HEK293 (cell line): ENCODE measurements at regions not wholly inside any gene's neighbourhood (a gene's known extent, or its start where the extent isn't known, plus 50 kb on each side); places are given as distances from the start of the nearest gene placed in this dataset.

Experiments used
- CTCF ChIA-PET: fragments of 350-600 bp; formaldehyde crosslinking; extraction: SDS; loops from one replicate; lab custom pipeline; 2021; ENCODE audit warnings: antibody characterized with exemption; lab: Yijun Ruan, JAX
- POLR2A ChIA-PET: fragments of 300-600 bp; formaldehyde crosslinking; extraction: SDS; loops from one replicate; lab custom pipeline; 2020; ENCODE audit warnings: antibody characterized with exemption, inconsistent platforms; lab: Yijun Ruan, JAX
- H3K27ac ChIP-seq: fragments of 200-500 bp; sonication (Bioruptor generic); 2 replicates; pipeline ENCODE4 v1.5.1; 2014; ENCODE audit warnings: low read depth, low read length, control low read depth, inconsistent platforms; ENCODE audit errors: extremely low read depth
- H3K36me3 ChIP-seq, 2 experiments: fragments of 200-500 bp in 1 of 2; sonication (Bioruptor generic) in 1 of 2; 1 replicate in 1 of 2; 2 replicates in 1 of 2; pipeline ENCODE4 v1.5.1; 2014 to 2017; ENCODE audit warnings: inconsistent platforms in 2 of 2, low read length in 2 of 2; ENCODE audit not compliant: control insufficient read depth in 2 of 2, insufficient read depth in 1 of 2
- H3K4me1 ChIP-seq: fragments of 200-500 bp; sonication (Bioruptor generic); 2 replicates; pipeline ENCODE4 v1.5.1; 2014; ENCODE audit warnings: mild to moderate bottlenecking, low read length, inconsistent platforms; ENCODE audit not compliant: control insufficient read depth, insufficient read depth
- H3K4me3 ChIP-seq: 2 replicates; pipeline ENCODE4 v1.5.1; 2011; ENCODE audit warnings: low read depth, mild to moderate bottlenecking, control low read depth, low read length, moderate library complexity
- H3K9me3 ChIP-seq: fragments of 200-500 bp; sonication (Bioruptor generic); 2 replicates; pipeline ENCODE4 v1.5.1; 2014; ENCODE audit warnings: low read depth, low read length, inconsistent platforms; ENCODE audit not compliant: control insufficient read depth, insufficient read depth
- EGR2 ChIP-seq: fragments of 450-650 bp; formaldehyde crosslinking; IDR thresholded peaks from 2 replicates; pipeline ENCODE4 v1.5.1; 2016; ENCODE audit warnings: low read depth, missing biosample characterization, missing genetic modification characterization
- GLIS1 ChIP-seq: fragments of 450-650 bp; formaldehyde crosslinking; IDR thresholded peaks from 2 replicates; pipeline ENCODE4 v1.5.1; 2016; ENCODE audit warnings: missing biosample characterization, missing genetic modification characterization
- MEIS1 ChIP-seq: sonication (generic); formaldehyde crosslinking; IDR thresholded peaks from 2 replicates; pipeline ENCODE4 v1.8.1; 2022; ENCODE audit warnings: missing genetic modification reagents, mild to moderate bottlenecking, borderline replicate concordance
- REPIN1 ChIP-seq: fragments of 450-650 bp; formaldehyde crosslinking; IDR thresholded peaks from 2 replicates; pipeline ENCODE4 v1.5.1; 2017; ENCODE audit warnings: missing biosample characterization, missing genetic modification characterization, low read depth
- SCRT2 ChIP-seq: fragments of 450-650 bp; formaldehyde crosslinking; IDR thresholded peaks from 2 replicates; pipeline ENCODE4 v1.5.1; 2016; ENCODE audit warnings: missing biosample characterization, missing genetic modification characterization
- TRIM28 ChIP-seq: IDR thresholded peaks from 2 replicates; pipeline ENCODE4 v1.6.1; 2011; ENCODE audit warnings: low read length, control low read depth, borderline replicate concordance
- ZFHX2 ChIP-seq: fragments of 450-650 bp; formaldehyde crosslinking; conservative IDR thresholded peaks from 2 replicates; pipeline ENCODE4 v1.5.1; 2016; ENCODE audit warnings: missing biosample characterization, missing genetic modification characterization
- ZNF10 ChIP-seq: fragments of 450-650 bp; formaldehyde crosslinking; IDR thresholded peaks from 2 replicates; pipeline ENCODE4 v1.5.1; 2017; ENCODE audit warnings: missing biosample characterization, missing genetic modification characterization
- ZNF132 ChIP-seq: fragments of 450-650 bp; formaldehyde crosslinking; IDR thresholded peaks from 2 replicates; pipeline ENCODE4 v1.5.1; 2017; ENCODE audit warnings: missing biosample characterization, missing genetic modification characterization, borderline replicate concordance
- ZNF157 ChIP-seq: fragments of 450-650 bp; formaldehyde crosslinking; IDR thresholded peaks from 2 replicates; pipeline ENCODE4 v1.5.1; 2016; ENCODE audit warnings: missing biosample characterization, missing genetic modification characterization
- ZNF169 ChIP-seq: fragments of 450-650 bp; formaldehyde crosslinking; IDR thresholded peaks from 2 replicates; pipeline ENCODE4 v1.5.1; 2016; ENCODE audit warnings: missing biosample characterization, missing genetic modification characterization
- ZNF18 ChIP-seq: fragments of 450-650 bp; formaldehyde crosslinking; IDR thresholded peaks from 2 replicates; pipeline ENCODE4 v1.5.1; 2016; ENCODE audit warnings: missing biosample characterization, missing genetic modification characterization
- ZNF514 ChIP-seq: fragments of 450-650 bp; formaldehyde crosslinking; IDR thresholded peaks from 2 replicates; pipeline ENCODE4 v1.5.1; 2016; ENCODE audit warnings: missing biosample characterization, missing genetic modification characterization
- ZNF571 ChIP-seq: fragments of 450-650 bp; formaldehyde crosslinking; IDR thresholded peaks from 2 replicates; pipeline ENCODE4 v1.5.0; 2017; ENCODE audit warnings: missing biosample characterization, missing genetic modification characterization
- ZNF621 ChIP-seq: fragments of 450-650 bp; formaldehyde crosslinking; IDR thresholded peaks from 2 replicates; pipeline ENCODE4 v1.5.1; 2017; ENCODE audit warnings: missing biosample characterization, missing genetic modification characterization
- ZNF785 ChIP-seq: fragments of 450-650 bp; formaldehyde crosslinking; IDR thresholded peaks from 2 replicates; pipeline ENCODE4 v1.5.1; 2016; ENCODE audit warnings: missing biosample characterization, missing genetic modification characterization
- TF ChIP-seq, protein P1 (sequence below): fragments of 450-650 bp; formaldehyde crosslinking; IDR thresholded peaks from 2 replicates; pipeline ENCODE4 v1.5.1; 2017; ENCODE audit warnings: missing biosample characterization, missing genetic modification characterization
- TF ChIP-seq, protein P2 (sequence below): fragments of 450-650 bp; formaldehyde crosslinking; IDR thresholded peaks from 2 replicates; pipeline ENCODE4 v1.5.1; 2016; ENCODE audit warnings: missing biosample characterization, missing genetic modification characterization
- TF ChIP-seq, protein P3 (sequence below): fragments of 450-650 bp; formaldehyde crosslinking; IDR thresholded peaks from 2 replicates; pipeline ENCODE4 v1.5.1; 2017; ENCODE audit warnings: missing biosample characterization, missing genetic modification characterization
- TF ChIP-seq, protein P4 (sequence below): fragments of 450-650 bp; IDR thresholded peaks from 2 replicates; pipeline ENCODE4 v1.5.1; 2018; ENCODE audit warnings: missing biosample characterization, missing genetic modification characterization

DNA sequence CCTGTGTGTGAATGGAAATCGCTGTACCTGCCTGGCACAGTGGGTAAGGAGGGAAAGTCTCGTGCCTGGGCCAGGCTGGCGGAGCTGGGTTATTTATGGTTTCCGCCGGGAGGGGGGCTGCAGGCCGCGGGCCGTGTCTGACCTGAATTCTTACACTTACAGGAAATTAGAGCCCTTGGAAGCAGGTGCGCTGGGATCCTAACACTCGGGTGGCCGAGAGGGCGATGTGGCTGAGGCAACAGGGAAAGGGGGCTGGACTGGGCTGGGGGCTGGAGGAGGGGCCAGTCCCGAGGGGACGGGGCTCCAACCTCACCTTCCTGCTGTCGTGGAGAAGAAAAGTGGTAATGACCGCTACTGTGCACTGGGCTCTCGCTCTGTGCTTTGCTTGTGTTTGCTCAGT is 109.4 kb upstream of the WNT4 start (continued):
- TF ChIP-seq, protein P1, sequence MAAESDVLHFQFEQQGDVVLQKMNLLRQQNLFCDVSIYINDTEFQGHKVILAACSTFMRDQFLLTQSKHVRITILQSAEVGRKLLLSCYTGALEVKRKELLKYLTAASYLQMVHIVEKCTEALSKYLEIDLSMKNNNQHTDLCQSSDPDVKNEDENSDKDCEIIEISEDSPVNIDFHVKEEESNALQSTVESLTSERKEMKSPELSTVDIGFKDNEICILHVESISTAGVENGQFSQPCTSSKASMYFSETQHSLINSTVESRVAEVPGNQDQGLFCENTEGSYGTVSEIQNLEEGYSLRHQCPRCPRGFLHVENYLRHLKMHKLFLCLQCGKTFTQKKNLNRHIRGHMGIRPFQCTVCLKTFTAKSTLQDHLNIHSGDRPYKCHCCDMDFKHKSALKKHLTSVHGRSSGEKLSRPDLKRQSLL, result no peak
- no peak for TF ChIP-seq REPIN1 (tag by site-specific recombination)
- no peak for TF ChIP-seq ZNF785 (tag by site-specific recombination)
- TF ChIP-seq ZNF132, result no peak
- no peak for TF ChIP-seq MEIS1
- TF ChIP-seq, protein P2, sequence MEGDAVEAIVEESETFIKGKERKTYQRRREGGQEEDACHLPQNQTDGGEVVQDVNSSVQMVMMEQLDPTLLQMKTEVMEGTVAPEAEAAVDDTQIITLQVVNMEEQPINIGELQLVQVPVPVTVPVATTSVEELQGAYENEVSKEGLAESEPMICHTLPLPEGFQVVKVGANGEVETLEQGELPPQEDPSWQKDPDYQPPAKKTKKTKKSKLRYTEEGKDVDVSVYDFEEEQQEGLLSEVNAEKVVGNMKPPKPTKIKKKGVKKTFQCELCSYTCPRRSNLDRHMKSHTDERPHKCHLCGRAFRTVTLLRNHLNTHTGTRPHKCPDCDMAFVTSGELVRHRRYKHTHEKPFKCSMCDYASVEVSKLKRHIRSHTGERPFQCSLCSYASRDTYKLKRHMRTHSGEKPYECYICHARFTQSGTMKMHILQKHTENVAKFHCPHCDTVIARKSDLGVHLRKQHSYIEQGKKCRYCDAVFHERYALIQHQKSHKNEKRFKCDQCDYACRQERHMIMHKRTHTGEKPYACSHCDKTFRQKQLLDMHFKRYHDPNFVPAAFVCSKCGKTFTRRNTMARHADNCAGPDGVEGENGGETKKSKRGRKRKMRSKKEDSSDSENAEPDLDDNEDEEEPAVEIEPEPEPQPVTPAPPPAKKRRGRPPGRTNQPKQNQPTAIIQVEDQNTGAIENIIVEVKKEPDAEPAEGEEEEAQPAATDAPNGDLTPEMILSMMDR, result no peak
- TF ChIP-seq, protein P3, sequence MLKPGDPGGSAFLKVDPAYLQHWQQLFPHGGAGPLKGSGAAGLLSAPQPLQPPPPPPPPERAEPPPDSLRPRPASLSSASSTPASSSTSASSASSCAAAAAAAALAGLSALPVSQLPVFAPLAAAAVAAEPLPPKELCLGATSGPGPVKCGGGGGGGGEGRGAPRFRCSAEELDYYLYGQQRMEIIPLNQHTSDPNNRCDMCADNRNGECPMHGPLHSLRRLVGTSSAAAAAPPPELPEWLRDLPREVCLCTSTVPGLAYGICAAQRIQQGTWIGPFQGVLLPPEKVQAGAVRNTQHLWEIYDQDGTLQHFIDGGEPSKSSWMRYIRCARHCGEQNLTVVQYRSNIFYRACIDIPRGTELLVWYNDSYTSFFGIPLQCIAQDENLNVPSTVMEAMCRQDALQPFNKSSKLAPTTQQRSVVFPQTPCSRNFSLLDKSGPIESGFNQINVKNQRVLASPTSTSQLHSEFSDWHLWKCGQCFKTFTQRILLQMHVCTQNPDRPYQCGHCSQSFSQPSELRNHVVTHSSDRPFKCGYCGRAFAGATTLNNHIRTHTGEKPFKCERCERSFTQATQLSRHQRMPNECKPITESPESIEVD (tag by site-specific recombination), result no peak

DNA sequence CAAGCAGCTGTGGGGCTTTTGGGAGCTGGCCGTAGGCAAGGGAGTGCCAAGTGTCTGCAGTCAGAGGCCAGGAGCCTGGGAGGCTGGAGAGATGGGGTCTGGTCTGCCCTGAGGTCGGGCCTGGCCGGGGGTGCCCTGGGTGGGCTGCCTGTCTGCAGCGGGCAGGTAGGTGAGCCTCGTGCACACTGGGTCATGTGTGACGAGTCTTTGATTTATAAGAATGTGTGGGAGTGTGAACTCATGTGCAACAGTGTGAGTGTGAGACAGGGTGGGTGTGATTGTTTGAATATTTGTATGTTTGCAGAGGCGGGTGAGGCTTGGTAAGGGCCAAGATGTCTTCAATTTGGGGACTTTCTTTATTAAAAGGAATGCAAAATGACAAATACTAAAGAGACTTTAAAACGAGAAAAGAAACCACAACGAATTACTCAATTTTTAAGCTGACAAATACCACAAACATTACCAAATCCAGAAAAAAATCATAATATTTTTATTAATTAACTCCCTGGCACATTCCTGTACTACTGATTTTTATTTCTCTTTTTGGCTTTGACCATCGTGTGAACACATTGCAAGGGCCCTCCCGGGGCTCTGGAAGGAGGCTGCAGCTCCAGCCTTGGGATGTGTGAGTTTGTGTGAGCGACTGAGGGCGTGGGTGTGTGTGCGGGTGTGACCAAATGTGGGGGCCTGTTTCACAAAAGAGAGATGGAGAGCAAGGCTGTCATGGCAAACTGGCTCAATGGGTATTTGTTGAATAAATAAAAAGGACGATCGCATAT is 110.3 kb upstream of the WNT4 start:
- ChIA-PET POLR2A (no interaction called here), CTCF (no interaction called here)

More for the DNA sequence above, 110.3 kb upstream of the WNT4 start:
- H3K4me1 ChIP-seq, result no peaks in the 10 kb centered on the region
- H3K36me3 ChIP-seq, result no peaks in the 10 kb centered on the region
- H3K27ac ChIP-seq, result no peak overlapping the region
- H3K4me3 ChIP-seq, result no peak overlapping the region
- H3K9me3 ChIP-seq, result no peaks in the 10 kb centered on the region
- TF ChIP-seq REPIN1 (tag by site-specific recombination), result no peak
- TF ChIP-seq ZNF621 (tag by site-specific recombination), result no peak
- TF ChIP-seq, protein P3 (tag by site-specific recombination), result no peak
- TF ChIP-seq ZNF514 (tag by site-specific recombination), result no peak
- no peak for TF ChIP-seq TRIM28
- no peak for TF ChIP-seq GLIS1 (tag by site-specific recombination)
- TF ChIP-seq ZFHX2 (tag by site-specific recombination), result peak; percentile 98
- TF ChIP-seq ZNF10 (tag by site-specific recombination), result no peak
- TF ChIP-seq EGR2 (tag by site-specific recombination), result peak; percentile 96
- TF ChIP-seq ZNF169 (tag by site-specific recombination), result no peak
- TF ChIP-seq ZNF571, result no peak
- TF ChIP-seq, protein P4, sequence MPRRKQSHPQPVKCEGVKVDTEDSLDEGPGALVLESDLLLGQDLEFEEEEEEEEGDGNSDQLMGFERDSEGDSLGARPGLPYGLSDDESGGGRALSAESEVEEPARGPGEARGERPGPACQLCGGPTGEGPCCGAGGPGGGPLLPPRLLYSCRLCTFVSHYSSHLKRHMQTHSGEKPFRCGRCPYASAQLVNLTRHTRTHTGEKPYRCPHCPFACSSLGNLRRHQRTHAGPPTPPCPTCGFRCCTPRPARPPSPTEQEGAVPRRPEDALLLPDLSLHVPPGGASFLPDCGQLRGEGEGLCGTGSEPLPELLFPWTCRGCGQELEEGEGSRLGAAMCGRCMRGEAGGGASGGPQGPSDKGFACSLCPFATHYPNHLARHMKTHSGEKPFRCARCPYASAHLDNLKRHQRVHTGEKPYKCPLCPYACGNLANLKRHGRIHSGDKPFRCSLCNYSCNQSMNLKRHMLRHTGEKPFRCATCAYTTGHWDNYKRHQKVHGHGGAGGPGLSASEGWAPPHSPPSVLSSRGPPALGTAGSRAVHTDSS (tag by site-specific recombination), result no peak
- 0 out of 2 replicates have a peak, but pooled peaks have one; percentile 10 for TF ChIP-seq SCRT2 (tag by site-specific recombination)
- TF ChIP-seq ZNF18 (tag by site-specific recombination), result peak; percentile 49; the same call in 1 of the 2 replicates
- TF ChIP-seq ZNF157, result no peak
